Cardiac fibroblast (primary cell): ENCODE measurements at regions not wholly inside any gene's neighbourhood (a gene's known extent, or its start where the extent isn't known, plus 50 kb on each side); places are given as distances from the start of the nearest gene placed in this dataset.
A peak's percentile ranks its signal among the peaks of the same experiment; 100 is the strongest.

Experiments used
- DNase-seq, 2 donors: peaks; one replicate each; pipeline versions ENCODE4 v3.0.0 to v3.0.0-alpha.2; 2010; ENCODE audit warnings: low read depth in 2 of 2
- H3K4me3 ChIP-seq, 2 donors: replicated peaks in 1 of 2; 1 replicate in 1 of 2; 2 replicates in 1 of 2; pipeline ENCODE4 v1.5.1; 2011; ENCODE audit warnings: low read depth in 2 of 2, low read length in 2 of 2, mild to moderate bottlenecking in 2 of 2, moderate library complexity in 1 of 2
- CTCF ChIP-seq: IDR thresholded peaks from one replicate; pipeline ENCODE4 v1.5.1; 2011; ENCODE audit warnings: low read depth, mild to moderate bottlenecking, low read length, inconsistent platforms

- DNase-seq = peak; percentile 91 to 96
- no peak for TF ChIP-seq CTCF
- H3K4me3 ChIP-seq = no peak overlapping the region
Observed at GRCh38 chr5:53249529-53250200, 140.1 kb upstream of the MOCS2 start.

DNA sequence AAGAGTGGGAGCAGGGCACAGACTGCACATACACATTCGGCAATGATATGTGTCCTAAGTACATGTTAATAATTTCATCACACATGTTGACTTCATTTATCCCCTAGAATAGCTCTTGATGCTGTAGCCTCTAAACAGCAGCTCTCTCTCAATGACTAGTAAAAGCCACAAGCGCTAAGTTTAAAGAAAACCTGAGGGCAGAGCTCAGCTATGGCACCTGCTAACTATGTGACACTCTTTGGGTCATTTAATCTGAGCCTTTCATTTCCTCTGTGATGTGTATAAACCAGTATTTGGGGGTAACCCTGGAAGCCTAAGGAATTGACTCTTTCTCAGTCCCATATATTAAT lies 140.6 kb upstream of the MOCS2 start:
- no peak for TF ChIP-seq CTCF
- H3K4me3 ChIP-seq = no peak overlapping the region

DNA sequence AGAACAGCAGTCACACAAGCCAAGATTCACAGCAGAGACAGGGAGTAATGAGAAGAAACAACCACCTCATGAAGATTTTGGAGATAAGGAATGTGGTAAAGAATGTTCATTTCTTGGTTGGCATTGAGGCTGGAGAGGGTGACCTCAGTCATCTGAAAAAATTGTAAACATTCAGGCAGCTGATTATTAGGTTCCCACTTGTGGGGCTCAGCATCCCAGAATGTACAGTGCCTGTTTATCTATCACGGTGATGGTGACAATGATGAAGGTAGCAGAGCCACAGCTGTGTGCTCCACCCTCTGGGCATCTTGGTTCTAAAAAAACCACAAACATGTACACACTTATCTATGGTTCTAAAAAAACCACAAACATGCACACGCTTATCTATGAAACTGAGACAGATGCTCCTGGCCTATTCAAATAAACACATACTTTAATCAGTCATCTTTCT lies 143.9 kb upstream of the MOCS2 start:
- no peak for TF ChIP-seq CTCF
- no peak overlapping the region for H3K4me3 ChIP-seq
- DNase-seq = peak; percentile 38 to 59

More for the DNA sequence above, 140.6 kb upstream of the MOCS2 start:
- no peak for DNase-seq

GRCh38 chr5:53256746-53257145 lies 147.2 kb upstream of the MOCS2 start:
- DNase-seq = peak; percentile 64 to 70
- no peak for TF ChIP-seq CTCF
- no peak overlapping the region for H3K4me3 ChIP-seq

- peak in 1 of 2 donors; percentile 27 for DNase-seq
- no peak for TF ChIP-seq CTCF
- no peak overlapping the region for H3K4me3 ChIP-seq
Observed at GRCh38 chr5:53257806-53258373, 148.3 kb upstream of the MOCS2 start.

DNA sequence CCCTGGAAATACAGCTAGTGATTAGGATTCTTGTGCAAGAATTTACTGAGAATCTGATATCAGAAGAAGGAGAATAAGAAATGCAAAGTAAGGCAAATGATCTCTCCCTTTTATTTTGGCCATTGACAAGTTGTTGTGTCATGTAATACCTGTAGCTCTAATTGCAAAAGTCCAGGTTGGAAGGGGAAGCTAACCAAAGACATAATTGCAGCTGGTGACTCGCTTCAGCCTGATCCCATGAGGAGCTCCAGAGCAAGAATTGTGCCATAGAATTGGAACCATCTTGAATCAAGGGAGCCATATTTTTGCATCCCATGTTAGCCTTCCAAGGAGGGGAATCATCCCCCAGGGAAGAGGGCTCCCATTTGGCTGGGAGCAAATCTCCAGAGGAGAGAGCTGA lies 149.6 kb upstream of the MOCS2 start:
- no peak for DNase-seq
- no peak for TF ChIP-seq CTCF
- H3K4me3 ChIP-seq = no peak overlapping the region

- no peak for DNase-seq
- no peak overlapping the region for H3K4me3 ChIP-seq
- TF ChIP-seq CTCF = no peak
Observed at GRCh38 chr5:53260446-53260845, 150.9 kb upstream of the MOCS2 start.
